ENCODE measurements at regions not wholly inside any gene's neighbourhood (a gene's known extent, or its start where the extent isn't known, plus 50 kb on each side); places are given as distances from the start of the nearest gene placed in this dataset.

- TF ChIP-seq CTCF (IDR thresholded peaks at IDR 0.05; ENCODE audit: insufficient read depth, low read length) (no peak), SPI1 (IDR thresholded peaks at IDR 0.05; ENCODE audit: borderline replicate concordance, low read depth) (no peak), POLR2AphosphoS5 (IDR thresholded peaks at IDR 0.05; ENCODE audit: low read depth) (no peak), REST (IDR thresholded peaks at IDR 0.05; ENCODE audit: insufficient replicate concordance, low read depth) (no peak), GABPA (IDR thresholded peaks at IDR 0.05; ENCODE audit: low read depth) (no peak)
Observed at GRCh38 chr1:8239039-8239305, 78.9 kb upstream of the SLC45A1 start.
